NB4 (cell line): ENCODE measurements at regions not wholly inside any gene's neighbourhood (a gene's known extent, or its start where the extent isn't known, plus 50 kb on each side); places are given as distances from the start of the nearest gene placed in this dataset.

ENCODE experiments used
- DNase-seq: peaks from one replicate; pipeline ENCODE4 v3.0.0; 2010; ENCODE audit warnings: low read depth
- H3K4me3 ChIP-seq: one replicate; pipeline ENCODE4 v1.5.1; 2011; ENCODE audit warnings: mild to moderate bottlenecking, low read depth, low read length, moderate library complexity
- CTCF ChIP-seq: IDR thresholded peaks from one replicate; pipeline ENCODE4 v1.5.1; 2012; ENCODE audit warnings: low read depth, low read length
- MAX ChIP-seq: IDR thresholded peaks from 2 replicates; pipeline ENCODE4 v1.6.1; 2011; ENCODE audit warnings: low read depth, low read length
- MYC ChIP-seq: IDR thresholded peaks from 2 replicates; pipeline ENCODE4 v1.6.1; 2011; ENCODE audit warnings: low read depth, low read length
- POLR2A ChIP-seq: IDR thresholded peaks from 2 replicates; pipeline ENCODE4 v1.6.1; 2011; ENCODE audit warnings: mild to moderate bottlenecking; ENCODE audit not compliant: insufficient read length; ENCODE audit errors: extremely low read depth

- DNase-seq: no peak
- TF ChIP-seq MAX (no peak), POLR2A (no peak)
Measured at GRCh38 chr2:239531456-239532241, 130.8 kb upstream of the HDAC4 start.

GRCh38 chr2:239530749-239531316 lies 130.0 kb upstream of the HDAC4 start:
- no peak for TF ChIP-seq MYC
- TF ChIP-seq CTCF: no peak
- no peak for TF ChIP-seq POLR2A
- no peak for TF ChIP-seq MAX
- H3K4me3 ChIP-seq: no peak overlapping the region
- DNase-seq: no peak

More at GRCh38 chr2:239531456-239532241, 130.8 kb upstream of the HDAC4 start:
- no peak overlapping the region for H3K4me3 ChIP-seq

- TF ChIP-seq MYC (no peak), POLR2A (no peak), MAX (no peak), CTCF (no peak)
- DNase-seq: no peak
- no peak overlapping the region for H3K4me3 ChIP-seq
Measured at GRCh38 chr2:239529313-239530015, 128.6 kb upstream of the HDAC4 start.

- TF ChIP-seq MAX (no peak), POLR2A (no peak), CTCF (no peak), MYC (no peak)
- DNase-seq: no peak
- H3K4me3 ChIP-seq: no peak overlapping the region
Measured at GRCh38 chr2:239528883-239529282, 128.1 kb upstream of the HDAC4 start.

GRCh38 chr2:239528146-239528545 lies 127.3 kb upstream of the HDAC4 start:
- DNase-seq: no peak
- H3K4me3 ChIP-seq: no peak overlapping the region
- TF ChIP-seq CTCF (no peak), MYC (no peak), MAX (no peak), POLR2A (no peak)
